ENCODE measurements at regions not wholly inside any gene's neighbourhood (a gene's known extent, or its start where the extent isn't known, plus 50 kb on each side); places are given as distances from the start of the nearest gene placed in this dataset.

DNA sequence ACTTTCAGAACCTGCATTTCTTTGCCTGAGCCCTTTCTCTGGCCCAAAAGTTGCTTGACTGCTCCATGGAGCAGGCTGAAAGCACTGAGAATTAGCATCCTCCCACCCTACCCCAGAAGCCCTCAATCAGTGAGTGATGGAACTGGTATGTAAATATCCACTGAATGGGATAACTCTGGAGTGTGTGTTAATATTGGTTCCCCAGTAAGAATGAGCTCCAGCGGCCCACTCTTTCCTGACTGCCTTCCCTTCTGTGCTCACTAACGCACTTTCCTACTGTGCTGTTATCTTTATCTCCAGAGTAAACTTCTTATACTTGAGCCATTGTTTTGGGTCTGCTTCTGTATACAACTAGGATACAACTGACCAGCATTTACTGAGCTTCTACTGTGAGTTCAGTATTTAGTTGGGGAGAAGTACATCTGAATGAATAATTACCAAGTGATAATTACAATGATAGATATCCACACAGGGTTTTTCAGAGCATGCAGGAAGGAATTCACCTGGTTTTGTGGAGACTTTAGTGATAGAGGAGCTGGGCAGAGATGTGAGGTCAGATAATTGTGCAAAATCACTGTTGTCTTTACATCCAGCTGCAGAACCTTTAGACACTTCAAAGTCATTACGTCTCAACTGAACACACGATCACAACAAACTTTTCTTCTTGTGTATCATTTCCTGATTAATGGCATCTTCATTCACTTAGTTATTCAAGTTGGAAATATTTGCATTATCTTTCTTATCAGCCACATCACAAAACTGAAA lies 149.2 kb upstream of the BTG1 start:
- DNase-seq = no peak

DNA sequence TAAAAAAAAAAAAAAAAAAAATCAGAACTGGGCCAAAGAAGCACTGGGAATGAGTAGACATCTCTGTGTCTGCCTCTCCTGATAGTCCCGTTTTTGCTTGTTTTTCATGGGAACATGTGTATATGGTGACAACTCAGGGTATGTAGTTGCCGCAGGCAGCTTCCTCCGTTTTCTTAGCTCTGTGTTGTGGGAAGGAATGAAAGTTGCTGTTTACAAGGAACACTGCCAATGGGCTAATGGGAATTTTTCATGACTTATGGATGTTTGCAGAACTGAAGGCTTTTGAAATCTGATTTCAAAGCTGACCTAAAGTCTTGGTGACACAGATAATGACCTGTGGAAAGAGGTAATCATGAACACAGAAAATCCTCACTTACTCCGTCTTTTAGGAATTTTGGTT lies 146.4 kb upstream of the BTG1 start:
- DNase-seq = no peak

DNA sequence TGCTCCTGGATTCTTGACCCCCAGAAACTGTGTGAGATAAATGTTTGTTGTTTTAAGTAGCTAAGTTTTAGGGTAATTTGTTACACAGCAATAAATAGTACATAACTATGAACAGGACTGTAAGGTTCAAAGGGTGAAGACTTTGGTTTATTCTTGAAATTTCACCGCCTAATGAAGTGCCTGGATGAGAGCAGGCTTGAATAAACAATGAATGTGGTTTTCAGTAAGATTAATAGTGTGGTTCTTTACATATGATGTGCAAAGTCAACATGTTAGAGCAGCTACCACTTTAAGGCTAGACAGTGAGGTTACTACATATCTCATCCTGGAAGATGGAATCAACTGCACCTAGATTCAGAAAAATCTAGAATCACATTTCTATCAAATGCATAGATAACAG lies 145.2 kb upstream of the BTG1 start:
- peak; percentile 32 for DNase-seq

DNA sequence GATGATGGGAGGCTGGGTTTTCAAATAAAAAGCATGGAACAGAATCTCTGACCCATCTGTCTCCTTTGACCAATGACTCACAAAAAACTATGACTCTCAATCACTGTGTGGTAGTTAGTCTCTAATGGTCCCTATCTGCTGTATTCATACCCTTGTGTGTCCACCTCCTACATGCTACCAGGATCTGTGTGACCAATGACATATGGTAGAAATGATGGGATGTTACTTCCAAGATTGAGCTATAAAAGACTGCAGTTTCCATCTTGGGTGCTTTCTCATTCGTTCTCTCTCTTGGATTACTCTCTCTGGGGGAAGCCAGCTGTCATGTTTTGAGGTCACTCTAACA lies 144.7 kb upstream of the BTG1 start:
- no peak for DNase-seq

DNA sequence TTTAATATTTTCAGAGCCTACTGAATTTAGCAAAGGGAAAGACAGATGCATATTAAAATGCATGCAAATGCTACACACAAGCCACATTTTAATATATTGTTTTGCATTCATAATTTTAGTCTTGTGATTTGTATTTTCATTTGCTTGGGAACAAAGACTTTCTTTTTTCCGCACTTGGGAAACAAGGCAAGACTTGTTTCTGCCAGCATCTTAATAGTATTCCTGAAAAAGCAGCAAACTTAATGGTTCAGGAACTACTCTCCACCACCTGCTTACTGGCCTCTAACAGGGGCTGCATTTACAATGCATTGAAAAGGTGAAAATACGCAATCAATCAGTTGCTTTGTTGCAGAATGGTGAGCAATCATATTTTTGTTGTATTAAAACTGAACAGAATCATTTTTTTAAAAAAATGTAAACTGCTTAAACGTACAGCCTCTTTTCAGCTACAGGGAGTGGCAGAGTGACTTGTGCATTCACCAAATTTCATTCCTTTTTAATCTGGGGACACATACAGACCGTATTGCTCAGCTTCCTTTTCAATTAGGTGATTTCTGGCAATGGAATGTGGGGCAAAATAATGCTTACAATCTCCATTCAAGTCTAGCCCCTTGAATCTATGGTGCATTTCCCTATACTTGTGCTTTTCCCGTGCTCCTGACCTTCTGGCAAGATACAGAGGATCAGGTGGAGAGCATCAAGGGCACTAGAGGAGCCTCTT lies 144.1 kb upstream of the BTG1 start:
- DNase-seq = no peak

DNA sequence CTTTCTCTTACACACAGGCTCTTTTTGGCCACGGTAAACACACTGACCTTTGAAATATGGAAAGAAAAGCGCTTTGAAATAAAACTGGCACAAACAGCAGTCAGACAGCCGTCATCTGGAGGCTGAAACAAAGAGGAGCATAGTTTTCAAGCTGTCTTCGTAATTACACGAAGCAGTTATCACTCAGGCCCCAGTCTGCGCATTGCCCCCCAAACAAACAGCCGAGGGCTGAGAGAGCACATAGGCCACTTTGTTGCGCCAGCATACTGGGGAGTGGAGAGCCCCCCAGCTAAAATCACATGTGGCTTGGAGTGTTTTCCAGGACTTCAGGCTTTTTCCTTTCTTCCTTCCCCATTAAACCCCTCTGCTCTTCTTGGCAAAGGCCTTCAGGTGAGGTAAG lies 142.9 kb upstream of the BTG1 start:
- no peak for DNase-seq

DNA sequence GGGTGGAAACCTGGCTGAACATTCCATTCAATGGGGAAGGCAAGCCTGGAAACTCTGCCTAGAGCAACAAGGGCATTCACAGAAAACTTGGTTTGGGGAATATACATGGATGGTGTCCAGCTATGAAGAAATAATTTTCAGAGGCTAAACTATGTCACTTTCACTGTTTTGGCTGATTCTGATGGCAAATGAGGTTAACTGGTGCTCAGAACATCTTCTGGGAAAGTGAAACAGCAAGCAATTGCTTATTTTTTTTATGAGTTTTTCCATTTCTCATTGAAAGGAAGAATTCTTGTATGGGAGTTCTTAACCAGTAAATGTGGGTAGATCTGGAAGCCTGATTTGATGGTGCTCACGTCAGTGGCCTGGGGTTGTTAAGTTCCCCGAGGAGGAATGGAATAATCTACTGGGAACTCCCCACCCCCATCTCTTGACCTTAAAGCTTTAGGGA lies 132.8 kb upstream of the BTG1 start:
- no peak for DNase-seq

DNA sequence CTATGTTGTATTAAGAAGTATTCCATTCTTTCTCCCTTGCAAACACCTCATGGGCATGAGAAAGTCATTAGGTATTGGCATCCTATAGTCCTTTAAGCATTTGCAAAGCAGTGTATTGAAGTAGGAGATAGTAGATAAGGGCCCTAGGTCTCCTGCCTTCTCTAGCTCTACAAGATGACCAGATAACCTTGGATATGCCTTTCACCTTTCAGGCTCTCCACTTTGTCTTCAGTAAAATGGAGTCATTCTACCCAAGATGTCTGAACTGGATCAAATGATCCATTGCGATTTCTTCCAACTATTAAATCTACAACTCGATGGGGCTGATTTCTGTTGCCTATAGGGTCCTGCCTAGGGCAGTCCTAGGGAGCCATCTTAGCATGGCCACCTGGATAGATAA lies 132.1 kb upstream of the BTG1 start:
- no peak for DNase-seq

DNA sequence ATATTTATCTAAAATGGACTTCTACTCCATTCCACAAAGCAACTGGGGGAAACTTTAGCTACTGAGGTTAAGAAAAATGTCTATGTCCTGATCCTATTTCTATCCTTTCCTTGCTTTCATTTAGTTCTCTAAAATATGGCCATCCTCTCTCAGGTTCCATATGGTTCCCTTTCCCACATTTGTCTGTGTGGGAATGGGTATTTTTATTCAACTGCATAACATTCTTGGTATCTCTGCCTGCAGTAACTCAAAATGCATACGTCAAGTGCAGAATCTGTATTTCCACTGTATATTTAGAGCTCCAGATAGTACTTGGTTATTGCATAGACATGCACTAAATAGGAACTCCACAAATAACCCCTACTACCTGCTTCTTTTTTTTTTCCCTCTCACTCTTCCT lies 130.6 kb upstream of the BTG1 start:
- DNase-seq = no peak

DNA sequence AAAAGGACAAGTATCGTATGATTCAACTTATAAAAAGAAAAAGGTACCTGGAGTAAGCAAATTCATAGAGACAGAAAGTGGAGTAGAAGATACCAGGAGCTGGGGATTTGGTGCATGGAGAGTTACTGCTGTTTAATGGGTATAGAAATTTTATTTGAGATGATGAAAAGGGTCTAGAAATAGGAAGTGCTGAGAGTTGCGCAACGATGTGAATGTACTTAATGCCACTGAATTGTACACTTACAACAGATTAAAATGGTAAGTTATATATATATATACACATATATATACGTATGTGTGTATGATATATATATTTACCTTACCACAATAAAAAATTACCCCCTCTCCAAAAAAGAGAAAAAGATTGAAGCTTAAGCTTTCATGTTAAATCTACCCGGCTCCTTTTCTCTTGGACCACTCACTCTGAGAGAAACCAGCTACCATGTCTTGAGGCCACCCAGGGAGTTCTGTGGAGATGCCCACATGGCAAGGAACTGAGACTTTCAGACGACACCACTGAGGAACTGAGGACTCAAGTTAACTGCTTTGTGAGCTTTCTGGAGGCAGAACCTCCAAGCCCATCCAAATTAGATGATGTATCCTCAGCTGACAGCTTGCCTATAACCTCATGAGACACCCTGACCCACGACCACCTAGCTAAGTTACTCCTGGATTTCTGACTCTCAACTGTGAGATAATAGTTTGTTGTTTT lies 130.0 kb upstream of the BTG1 start:
- DNase-seq = no peak

DNA sequence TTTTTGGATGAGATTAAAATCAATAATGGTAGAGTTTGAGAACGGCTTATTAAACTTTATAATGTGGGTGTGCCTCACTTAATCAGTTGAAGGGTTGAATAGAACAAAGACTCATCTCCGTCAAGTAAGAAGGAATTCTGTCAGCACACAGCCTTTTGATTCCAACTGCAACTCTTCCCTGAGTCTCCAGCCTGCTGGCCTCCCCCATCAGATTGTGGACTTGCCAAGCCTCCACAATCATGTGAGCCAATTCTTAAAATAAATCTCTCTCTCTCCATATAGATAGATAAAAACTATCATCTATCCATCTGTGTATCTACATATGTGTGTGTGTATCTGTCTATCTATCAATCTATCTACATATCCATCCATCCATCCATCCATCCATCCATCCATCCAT lies 127.4 kb upstream of the BTG1 start:
- no peak for DNase-seq

DNA sequence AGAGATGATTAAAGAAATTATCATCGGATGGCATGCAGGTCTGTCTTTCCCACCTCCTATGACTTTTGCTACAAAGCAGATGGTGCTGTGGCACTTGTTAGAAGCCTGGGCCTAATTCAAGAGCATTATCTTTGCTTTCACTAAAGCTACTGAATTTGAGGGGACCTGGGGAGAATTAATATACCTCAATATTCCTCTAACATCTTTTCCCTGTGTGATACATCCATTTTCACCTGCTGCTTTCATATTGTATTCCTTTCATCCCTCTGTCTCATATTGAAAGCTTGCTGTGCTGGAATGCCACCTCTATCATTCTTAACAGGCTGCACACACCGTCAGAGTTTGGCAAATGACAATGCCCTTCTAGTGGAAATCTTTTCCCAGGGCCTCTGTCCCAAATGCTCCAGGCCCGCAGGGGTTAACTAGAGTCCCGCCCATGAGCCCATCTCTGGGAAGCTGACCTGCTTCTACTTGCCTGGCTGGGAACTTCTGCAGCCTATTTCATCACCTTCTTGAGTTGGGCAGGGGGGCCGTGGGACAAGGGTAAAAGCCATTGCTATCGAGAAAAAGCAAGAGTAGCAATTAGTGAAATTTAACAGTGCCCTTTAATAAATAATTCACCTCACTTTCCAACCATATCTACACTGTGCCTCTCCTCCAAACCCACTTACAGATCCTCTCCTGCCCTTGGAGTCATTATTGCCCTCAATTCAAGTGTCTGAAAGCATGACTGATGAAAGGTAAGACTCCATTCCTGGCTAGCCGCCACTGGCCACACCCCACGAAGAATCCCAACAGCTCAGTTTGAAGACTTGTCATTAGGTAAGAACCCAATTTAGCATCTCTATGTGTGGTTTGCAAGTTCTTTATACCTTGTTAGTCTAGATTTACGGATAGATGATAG lies 126.7 kb upstream of the BTG1 start:
- no peak for DNase-seq

DNA sequence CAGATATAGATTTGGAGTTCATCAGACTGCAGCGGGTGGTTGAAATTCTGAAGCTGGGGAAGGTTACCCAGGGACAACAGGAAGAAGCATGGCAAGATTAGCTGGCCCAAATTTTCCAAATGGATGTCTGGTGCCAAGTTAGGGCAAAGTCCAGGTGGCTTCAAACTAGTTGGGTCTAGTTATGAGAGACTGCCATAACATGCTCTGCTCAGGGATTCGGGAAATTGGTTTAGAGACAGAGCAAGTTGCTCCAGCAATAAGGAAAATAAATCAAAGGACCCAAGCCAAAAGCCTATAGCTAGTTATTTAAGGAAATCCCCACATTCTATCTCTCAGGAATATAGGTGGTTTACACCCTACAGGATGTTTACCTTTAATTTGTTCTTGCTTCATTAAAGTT lies 125.7 kb upstream of the BTG1 start:
- DNase-seq = no peak

DNA sequence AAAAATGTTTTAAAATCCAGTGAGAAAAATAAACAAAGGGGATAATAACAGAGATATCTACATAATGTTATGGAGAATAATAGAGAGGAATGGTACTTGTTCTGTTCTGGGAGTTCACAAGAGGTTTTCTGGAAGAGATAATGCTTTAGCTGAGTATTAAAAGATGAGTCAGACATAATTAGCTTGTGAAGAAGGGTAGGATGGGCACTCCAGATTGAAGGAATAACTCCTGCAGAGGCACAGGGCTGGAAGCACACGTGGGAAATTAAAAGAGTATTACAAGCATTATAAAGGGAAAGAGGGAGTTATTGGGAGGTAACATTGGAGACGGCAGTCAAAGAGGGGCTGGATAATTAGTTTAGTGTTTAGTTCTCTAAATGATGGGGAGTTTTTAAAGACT lies 124.9 kb upstream of the BTG1 start:
- no peak for DNase-seq

DNA sequence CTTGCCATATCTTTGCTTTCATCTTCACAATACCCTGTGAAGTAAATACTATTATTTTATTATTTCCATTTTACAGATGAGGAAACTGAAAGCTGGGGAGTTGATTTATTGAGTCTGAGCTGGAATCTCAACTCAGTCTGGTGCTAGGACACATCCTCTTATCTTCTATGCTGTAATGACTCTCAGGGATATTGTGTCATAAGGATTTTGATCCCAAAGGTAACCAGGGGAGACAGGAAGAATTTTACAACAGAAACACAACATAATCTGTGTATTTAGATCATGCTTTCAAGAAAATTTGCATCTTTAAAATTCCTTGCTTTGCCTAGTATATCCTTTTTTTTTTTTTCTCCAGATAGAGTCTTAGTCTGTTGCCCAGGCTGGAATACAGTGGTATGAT lies 123.3 kb upstream of the BTG1 start:
- DNase-seq = no peak

DNA sequence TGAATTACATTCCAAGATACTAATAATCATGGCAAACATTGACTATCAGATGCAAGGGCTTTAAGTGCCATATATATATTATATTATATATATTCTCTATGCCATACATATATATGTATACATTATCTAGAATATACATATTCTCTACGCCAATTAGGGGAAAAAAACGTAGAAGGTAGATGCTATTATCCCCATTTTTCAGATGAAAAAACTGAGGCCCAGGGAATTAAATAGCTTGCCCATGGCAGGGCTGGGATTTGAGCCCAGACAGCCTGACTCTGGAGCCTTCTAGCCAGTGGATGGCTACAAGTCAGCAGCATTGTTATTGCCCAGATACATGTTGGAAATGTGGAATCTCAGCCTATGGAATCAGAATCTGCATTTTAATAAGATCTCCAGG lies 116.0 kb upstream of the BTG1 start:
- DNase-seq = no peak

DNA sequence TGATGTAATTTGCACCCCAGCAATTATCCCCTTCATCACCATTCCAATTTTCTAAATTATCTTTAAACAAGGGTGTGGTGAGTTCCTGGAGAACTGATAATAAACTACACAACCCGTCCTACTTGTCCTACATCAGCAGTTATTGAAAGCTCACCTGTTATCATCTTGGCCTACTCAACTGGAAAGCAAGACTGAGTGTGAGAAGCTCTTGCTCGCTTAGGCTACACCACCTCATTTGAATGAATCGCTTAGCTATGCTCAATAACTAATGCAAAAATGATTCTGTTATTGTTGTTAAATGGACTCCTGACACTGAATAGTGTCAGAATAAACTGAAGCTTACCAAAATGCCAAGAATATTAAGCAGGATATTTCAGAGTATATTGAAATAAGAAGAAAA lies 115.4 kb upstream of the BTG1 start:
- peak; percentile 77 for DNase-seq

DNA sequence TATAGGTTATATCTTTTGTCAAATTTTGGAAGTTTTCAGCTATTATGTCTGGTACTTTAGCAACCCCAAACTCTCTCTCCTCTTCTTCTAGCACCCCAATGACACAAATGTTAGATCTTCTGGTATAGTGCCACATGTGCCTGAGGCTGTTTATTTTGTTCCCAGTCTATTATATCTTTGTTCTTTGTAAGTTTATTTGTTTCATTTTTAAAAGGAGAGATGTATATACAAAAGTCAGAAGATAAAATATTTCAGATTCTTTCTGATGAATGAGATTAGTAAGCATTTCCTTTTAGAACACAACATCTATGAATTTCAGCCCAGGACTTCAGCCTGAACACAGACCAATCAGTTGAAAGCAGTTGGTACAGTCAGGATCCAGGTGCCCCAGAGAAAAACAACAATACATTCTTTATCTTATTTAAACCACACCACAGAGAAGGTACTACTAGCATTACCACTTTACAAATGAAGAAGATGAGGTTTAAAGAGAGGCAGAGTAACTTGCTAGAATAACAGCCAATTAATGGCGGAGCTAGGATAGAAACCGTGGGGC lies 114.1 kb upstream of the BTG1 start:
- DNase-seq = no peak

DNA sequence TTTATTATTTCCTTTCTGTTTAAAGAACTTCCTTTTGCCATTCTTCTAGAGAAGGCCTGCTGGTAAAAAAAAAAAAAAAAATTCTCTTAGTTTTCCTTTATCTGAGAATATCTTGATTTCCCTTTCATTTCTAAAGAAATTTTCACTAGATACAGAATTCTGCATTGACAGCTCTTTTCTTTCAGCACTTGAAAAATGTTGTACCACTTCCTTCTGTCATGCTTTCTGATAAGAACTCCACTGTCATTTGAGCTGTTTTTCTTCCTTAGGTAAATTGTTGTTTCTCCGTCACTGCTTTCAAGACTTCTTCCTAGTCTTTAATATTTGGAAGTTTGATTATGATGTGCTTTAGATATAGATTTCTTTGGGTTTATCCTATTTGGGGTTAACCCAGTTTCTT lies 113.6 kb upstream of the BTG1 start:
- no peak for DNase-seq

DNA sequence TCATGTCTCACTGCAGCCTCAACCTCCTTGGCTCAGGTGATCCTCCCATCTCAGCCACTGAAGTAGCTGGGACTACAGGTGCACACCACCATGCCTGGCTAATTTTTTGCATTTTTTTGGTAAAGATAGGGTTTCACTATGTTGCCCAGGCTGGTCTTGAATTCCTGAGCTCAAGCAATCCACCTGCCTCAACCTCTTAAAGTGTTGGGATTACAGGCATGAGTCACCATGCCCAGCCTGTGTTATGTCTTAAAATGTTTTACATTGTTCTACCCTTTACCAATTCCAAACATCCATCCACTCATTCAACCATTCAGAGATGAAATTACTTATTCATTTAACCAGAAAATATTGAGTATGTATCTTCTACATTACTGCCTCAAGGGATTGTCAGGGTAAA lies 111.6 kb upstream of the BTG1 start:
- DNase-seq = no peak

DNA sequence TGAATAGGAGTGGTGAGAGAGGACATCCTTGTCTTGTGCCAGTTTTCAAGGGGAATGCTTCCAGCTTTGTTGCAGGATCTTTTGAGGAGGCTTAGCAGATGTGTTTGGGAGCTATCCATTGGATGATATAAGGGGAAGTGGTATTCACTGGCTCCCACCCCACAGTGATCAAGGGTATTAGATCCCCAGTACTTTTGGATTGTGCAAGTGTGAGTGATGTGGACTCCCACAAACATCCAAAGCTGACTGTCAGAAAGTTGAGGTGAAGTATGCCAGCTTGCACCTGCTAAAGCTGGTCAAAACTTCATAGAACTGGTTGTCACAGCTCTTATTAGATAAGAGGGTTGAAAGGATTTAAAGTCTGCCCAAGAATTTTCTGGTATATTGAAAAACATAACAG lies 110.1 kb upstream of the BTG1 start:
- no peak for DNase-seq

DNA sequence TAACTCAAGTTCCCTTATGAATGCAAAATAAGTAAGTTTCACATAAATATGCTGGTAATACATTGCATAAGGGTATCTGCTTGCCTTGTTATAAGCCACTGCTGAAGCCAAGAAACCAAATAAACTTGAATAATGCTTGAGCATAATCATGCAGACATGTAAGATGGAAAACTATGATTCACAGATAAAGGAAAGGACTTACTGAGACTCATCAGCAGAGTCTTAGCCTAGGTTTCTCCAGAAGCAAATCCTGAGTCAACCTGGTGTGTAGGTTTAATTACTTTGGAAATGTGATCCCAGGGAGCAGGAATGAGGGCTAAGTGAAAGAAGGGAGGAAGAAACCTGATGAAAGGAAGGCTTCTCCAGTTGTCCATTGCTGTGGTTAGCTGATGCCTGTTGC lies 107.7 kb upstream of the BTG1 start:
- DNase-seq = no peak

DNA sequence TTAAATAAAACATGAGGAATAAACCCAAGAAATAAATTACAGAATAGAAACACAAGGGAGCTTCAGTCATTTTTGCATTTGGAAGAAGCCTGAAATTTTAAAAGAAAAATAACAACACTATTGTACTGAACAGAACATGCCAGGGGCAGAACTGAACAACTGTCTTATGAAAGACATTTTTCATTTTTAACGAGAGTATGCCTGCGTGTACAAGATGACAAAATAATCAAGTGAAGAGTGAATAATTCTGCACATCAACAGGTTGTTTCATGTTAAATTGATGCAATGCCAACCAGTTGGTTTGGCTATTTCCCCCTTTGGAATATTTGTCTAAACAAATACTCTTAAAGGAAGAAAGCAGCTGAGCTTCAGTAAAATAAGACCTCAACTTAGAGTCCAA lies 103.3 kb upstream of the BTG1 start:
- no peak for DNase-seq
